ENCODE measurements at regions not wholly inside any gene's neighbourhood (a gene's known extent, or its start where the extent isn't known, plus 50 kb on each side); places are given as distances from the start of the nearest gene placed in this dataset.

DNA sequence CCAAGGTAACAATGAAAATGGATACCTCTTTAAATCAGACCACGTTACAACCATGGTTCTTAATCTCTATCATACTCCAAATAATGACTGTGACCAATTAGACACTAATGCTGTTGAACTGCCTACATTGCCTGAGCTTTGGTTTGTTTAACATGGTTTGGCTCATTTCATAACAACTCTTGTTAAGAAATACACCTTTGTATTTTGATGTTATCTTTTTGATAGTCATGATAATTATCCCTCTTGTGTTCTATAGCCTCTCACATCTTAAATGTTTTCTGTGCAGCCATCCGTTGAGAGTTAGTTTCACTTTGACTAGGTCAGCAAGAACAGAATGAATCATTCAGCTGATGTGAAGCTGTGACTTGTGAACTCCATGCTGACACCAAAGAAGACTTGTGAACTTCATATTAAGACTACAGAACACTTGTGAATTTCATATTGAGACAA is 75.5 kb upstream of the RERGL start (continued):
- TF ChIP-seq TCF7L2 (IDR thresholded peaks at IDR 0.05; ENCODE audit: borderline replicate concordance, extremely low read depth, insufficient read depth, insufficient read length), result no peak
- TF ChIP-seq ZFX (IDR thresholded peaks at IDR 0.05), result no peak
- TF ChIP-seq, protein P1, sequence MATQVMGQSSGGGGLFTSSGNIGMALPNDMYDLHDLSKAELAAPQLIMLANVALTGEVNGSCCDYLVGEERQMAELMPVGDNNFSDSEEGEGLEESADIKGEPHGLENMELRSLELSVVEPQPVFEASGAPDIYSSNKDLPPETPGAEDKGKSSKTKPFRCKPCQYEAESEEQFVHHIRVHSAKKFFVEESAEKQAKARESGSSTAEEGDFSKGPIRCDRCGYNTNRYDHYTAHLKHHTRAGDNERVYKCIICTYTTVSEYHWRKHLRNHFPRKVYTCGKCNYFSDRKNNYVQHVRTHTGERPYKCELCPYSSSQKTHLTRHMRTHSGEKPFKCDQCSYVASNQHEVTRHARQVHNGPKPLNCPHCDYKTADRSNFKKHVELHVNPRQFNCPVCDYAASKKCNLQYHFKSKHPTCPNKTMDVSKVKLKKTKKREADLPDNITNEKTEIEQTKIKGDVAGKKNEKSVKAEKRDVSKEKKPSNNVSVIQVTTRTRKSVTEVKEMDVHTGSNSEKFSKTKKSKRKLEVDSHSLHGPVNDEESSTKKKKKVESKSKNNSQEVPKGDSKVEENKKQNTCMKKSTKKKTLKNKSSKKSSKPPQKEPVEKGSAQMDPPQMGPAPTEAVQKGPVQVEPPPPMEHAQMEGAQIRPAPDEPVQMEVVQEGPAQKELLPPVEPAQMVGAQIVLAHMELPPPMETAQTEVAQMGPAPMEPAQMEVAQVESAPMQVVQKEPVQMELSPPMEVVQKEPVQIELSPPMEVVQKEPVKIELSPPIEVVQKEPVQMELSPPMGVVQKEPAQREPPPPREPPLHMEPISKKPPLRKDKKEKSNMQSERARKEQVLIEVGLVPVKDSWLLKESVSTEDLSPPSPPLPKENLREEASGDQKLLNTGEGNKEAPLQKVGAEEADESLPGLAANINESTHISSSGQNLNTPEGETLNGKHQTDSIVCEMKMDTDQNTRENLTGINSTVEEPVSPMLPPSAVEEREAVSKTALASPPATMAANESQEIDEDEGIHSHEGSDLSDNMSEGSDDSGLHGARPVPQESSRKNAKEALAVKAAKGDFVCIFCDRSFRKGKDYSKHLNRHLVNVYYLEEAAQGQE (IDR thresholded peaks at IDR 0.05; ENCODE audit: low read depth), result no peak

DNA sequence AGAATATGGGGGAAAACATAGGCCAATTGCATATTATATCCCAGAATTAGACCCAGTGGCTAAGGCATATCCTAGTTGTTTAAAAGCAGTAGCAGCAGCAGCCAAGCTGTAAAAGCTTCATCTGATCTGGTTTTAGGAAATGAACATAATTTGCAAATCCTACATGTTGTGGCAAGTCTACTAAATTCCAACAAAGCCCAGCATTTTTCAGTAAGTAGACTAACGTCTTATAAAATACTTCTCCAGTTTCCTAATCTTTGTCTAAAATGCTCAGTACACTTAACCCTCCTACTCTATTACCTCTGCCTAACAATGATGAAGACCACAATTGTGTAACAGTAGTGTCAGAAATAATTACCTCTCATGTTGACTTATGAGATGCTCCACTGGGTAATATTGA is 70.9 kb upstream of the RERGL start:
- no TSS peak for BruUV-seq (replicated peaks)
- ChIA-PET CTCF (no interaction called here), RAD21 (ENCODE audit: low non-redundant PET in 1 of 2, low total read pairs in 2 of 2, uncharacterized antibody in 2 of 2, unreplicated experiment in 2 of 2) (no interaction called here), POLR2A (no interaction called here)
- H4K20me1 ChIP-seq (ENCODE audit: insufficient read depth), result no peaks in the 10 kb centered on the region
- H3K27ac ChIP-seq (ENCODE audit: low read depth, low read length), result no peak overlapping the region
- intact Hi-C loops (cut with micrococcal nuclease), result no loop called here
- no peaks in the 10 kb centered on the region for H3K36me3 ChIP-seq (ENCODE audit: control insufficient read depth in 1 of 2, insufficient read depth in 2 of 2, low read length in 2 of 2)
- H3K9me3 ChIP-seq (ENCODE audit: control insufficient read depth in 1 of 2, insufficient read depth in 1 of 2, low read depth in 1 of 2, low read length in 2 of 2), result peaks cover 0 to 11% of the 10 kb centered on the region in 2 experiments; a peak in 1 of 4 replicates
- no peaks in the 10 kb centered on the region for H3K79me2 ChIP-seq (ENCODE audit: insufficient read depth, low read length)
- TF ChIP-seq, protein P1 (IDR thresholded peaks at IDR 0.05; ENCODE audit: low read depth), result no peak
- TF ChIP-seq, protein P2, sequence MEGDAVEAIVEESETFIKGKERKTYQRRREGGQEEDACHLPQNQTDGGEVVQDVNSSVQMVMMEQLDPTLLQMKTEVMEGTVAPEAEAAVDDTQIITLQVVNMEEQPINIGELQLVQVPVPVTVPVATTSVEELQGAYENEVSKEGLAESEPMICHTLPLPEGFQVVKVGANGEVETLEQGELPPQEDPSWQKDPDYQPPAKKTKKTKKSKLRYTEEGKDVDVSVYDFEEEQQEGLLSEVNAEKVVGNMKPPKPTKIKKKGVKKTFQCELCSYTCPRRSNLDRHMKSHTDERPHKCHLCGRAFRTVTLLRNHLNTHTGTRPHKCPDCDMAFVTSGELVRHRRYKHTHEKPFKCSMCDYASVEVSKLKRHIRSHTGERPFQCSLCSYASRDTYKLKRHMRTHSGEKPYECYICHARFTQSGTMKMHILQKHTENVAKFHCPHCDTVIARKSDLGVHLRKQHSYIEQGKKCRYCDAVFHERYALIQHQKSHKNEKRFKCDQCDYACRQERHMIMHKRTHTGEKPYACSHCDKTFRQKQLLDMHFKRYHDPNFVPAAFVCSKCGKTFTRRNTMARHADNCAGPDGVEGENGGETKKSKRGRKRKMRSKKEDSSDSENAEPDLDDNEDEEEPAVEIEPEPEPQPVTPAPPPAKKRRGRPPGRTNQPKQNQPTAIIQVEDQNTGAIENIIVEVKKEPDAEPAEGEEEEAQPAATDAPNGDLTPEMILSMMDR (IDR thresholded peaks at IDR 0.05 in 2 of 3, conservative IDR thresholded peaks at IDR 0.05 in 1 of 3; ENCODE audit: borderline replicate concordance in 1 of 3, insufficient read depth in 1 of 3, low read depth in 2 of 3, low read length in 2 of 3), result no peak
- TF ChIP-seq FOSL1 (IDR thresholded peaks at IDR 0.05; ENCODE audit: low read depth) (no peak), YY1 (IDR thresholded peaks at IDR 0.05; ENCODE audit: extremely low read depth, insufficient replicate concordance, low read depth, low read length) (no peak), POLR2A (IDR thresholded peaks at IDR 0.05; ENCODE audit: borderline replicate concordance, extremely low read depth, insufficient read depth, insufficient read length) (no peak)
- no peak overlapping the region for H3K9ac ChIP-seq (ENCODE audit: low read length)
- H2AFZ ChIP-seq (ENCODE audit: low read depth, low read length, poor library complexity, severe bottlenecking), result no peak overlapping the region
- DNase-seq (ENCODE audit: low read depth, low spot score) (no peak), ATAC-seq (no peak)
- no peak overlapping the region for H3K4me2 ChIP-seq (ENCODE audit: low read length)
- H3K4me1 ChIP-seq (ENCODE audit: control insufficient read depth in 1 of 2, insufficient read depth in 2 of 2, low read length in 2 of 2), result no peaks in the 10 kb centered on the region; a peak in 1 of 4 replicates
- no peaks in the 10 kb centered on the region for H3K27me3 ChIP-seq (ENCODE audit: insufficient read depth, low read length)
- H3K4me3 ChIP-seq (replicated peaks in 1 of 2; ENCODE audit: low read depth in 1 of 2, low read length in 2 of 2), result no peak overlapping the region
- no peaks in the 10 kb centered on the region for H3K9me2 ChIP-seq (ENCODE audit: insufficient read depth)
